ENCODE measurements at regions not wholly inside any gene's neighbourhood (a gene's known extent, or its start where the extent isn't known, plus 50 kb on each side); places are given as distances from the start of the nearest gene placed in this dataset.

DNA sequence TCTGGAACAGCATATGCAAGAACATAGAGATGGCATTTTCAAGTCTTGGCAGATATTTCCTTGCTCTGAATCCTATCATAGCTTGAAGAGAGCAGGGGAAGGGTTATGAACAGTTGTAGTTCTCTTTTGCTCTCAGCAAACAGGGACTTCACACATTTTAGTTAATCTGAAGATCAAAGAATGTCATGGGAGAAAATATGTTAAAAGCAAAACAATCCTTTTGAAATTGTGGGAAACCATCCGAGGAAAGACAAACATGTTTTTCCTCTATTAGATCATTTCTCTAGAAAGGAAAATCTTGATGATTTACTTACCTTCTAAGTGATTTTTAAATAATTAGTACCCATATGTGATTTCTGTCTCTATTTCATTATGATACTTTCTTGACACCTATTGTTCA lies 77.8 kb upstream of the DCBLD2 start:
- DNase-seq, result no peak

- no peak for DNase-seq
Measured at GRCh38 chr3:98978068-98978811, 76.7 kb upstream of the DCBLD2 start.

GRCh38 chr3:98977520-98977919 lies 76.0 kb upstream of the DCBLD2 start:
- no peak for DNase-seq

- no peak for DNase-seq
Measured at GRCh38 chr3:98974442-98974841, 72.9 kb upstream of the DCBLD2 start.

- DNase-seq, result no peak
Measured at GRCh38 chr3:98972720-98973119, 71.2 kb upstream of the DCBLD2 start.

GRCh38 chr3:98972155-98972554 lies 70.7 kb upstream of the DCBLD2 start:
- DNase-seq, result no peak

DNA sequence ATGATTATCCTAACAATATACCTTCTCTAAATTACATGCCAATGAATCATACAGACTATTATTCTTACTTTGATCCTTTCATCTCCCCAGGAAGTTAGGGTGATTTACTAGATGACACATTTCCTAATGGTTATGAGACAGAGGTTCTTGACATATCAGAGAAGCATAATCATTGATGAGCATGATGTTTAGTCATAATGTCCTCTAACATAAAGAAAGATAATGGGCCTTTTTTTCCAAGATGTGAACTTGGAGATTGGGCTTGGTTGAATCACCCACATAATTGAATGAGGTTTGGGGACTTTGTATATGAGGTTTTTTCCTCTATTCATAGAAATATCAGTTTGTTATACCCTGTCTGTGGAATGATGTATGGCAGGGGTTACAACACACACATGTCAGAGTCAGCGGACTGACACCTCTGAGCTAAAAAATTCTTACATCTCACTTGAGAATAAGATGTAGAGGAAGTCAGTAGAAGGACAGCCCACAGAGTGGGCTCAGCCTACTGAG lies 69.7 kb upstream of the DCBLD2 start:
- no peak for DNase-seq

DNA sequence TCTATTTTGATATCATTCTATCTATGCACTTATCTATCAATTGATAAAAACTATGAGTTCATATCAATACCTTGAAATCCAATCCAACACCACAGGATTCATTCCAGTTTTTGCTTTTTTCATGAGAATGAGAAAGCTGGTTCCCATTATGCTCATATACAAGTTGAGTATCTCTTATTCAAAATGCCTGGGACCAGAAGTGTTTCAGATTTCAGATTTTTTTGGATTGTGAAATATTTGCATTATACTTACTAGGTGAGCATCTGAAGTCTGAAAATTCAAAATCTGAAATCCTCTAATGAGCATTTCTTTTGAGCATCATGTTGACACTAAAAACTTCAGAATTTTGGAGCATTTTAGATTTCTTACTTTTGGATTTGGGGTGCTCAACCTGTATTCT lies 67.8 kb upstream of the DCBLD2 start:
- DNase-seq, result no peak

GRCh38 chr3:98968824-98969223 lies 67.3 kb upstream of the DCBLD2 start:
- DNase-seq, result no peak

- DNase-seq, result no peak
Measured at GRCh38 chr3:98968347-98968746, 66.9 kb upstream of the DCBLD2 start.

- DNase-seq, result no peak
Measured at GRCh38 chr3:98967758-98968157, 66.3 kb upstream of the DCBLD2 start.

DNA sequence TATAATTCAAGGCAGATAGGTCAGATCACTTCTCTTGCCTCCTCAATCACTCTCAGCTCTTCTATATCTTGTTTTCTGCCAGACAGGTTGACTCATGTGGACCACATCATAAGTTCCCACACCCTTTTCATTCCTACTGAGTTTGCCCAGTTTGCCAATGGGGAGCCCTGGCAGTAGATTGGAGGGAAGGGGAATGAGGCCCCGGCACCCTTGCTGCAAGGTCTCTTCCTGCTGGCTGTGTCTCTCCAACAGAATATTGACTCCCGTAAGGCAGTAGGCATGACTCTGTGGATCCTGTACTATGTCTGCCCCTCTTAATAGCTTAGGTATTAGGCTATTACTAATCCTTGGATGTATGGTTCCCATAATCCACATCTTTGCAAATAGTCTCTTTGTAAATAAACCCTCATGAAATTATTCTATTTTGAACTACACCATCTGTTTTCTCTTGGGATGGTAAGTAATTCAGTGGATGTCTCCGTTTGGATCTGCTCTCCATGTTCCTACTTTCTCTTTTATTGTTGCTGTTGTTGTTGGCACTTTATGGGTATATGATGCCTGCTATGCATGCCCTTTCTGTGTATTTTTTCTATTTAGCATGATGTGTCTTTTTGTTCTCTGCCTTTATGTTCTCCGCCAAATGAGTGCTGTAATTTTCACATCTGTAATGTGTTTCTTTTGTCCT lies 65.5 kb upstream of the DCBLD2 start:
- DNase-seq, result no peak

GRCh38 chr3:98966434-98966833 lies 64.9 kb upstream of the DCBLD2 start:
- no peak for DNase-seq

DNA sequence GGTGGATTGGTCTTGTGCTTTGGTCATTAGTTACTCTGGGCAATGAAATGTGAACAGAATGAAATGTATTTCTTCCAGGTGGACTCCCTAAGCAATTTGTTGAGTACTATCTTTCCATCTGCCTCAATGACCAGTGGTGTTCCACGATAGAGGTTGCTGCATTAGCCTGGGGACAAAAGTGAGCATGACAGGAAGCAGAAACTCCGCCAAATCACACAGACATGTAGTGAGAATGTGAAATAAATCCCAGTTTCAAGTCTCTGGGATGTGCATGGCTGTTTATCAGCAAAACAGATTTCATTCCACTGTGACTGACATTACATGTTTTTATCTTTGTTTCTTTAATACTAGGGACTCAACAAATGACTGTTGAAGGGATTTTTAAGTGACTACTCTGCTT lies 63.3 kb upstream of the DCBLD2 start:
- no peak for DNase-seq

DNA sequence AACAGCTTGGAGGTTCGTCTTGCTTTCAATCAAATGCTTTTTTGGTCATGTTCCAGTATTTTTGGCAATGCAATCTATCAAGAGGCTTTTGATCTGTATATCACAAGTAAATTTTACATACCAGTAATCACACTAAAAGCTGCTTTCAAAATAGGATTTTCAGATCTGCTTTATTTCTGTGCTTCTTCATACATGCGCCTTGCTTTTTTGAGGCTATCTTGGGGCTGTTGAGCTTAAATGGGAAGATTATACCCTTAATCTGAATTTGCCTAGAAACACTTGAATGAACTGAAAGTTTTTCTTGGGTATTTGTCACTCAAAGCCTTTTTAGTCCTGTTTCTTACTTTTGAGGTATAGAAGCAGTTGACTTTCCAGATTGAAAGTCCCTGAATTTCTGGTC lies 62.1 kb upstream of the DCBLD2 start:
- no peak for DNase-seq

DNA sequence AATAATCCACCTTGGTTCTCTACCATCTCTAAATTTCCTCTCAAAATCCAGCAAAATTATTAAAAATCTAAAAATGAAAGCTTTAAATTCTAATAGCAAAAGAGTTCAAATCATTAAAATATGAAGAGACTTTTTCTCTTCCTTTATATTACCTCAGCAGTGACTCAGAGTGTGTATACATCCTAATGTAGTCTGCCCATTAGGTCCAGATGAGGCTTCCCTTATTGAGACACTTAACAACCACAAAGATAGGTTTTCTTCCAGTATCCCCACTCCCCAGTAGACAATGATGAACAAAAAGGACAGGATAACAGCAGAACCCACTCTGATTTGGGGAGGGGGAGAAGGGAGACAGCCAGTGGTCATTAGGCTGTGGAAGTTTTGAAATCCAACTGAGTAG lies 61.5 kb upstream of the DCBLD2 start:
- no peak for DNase-seq

DNA sequence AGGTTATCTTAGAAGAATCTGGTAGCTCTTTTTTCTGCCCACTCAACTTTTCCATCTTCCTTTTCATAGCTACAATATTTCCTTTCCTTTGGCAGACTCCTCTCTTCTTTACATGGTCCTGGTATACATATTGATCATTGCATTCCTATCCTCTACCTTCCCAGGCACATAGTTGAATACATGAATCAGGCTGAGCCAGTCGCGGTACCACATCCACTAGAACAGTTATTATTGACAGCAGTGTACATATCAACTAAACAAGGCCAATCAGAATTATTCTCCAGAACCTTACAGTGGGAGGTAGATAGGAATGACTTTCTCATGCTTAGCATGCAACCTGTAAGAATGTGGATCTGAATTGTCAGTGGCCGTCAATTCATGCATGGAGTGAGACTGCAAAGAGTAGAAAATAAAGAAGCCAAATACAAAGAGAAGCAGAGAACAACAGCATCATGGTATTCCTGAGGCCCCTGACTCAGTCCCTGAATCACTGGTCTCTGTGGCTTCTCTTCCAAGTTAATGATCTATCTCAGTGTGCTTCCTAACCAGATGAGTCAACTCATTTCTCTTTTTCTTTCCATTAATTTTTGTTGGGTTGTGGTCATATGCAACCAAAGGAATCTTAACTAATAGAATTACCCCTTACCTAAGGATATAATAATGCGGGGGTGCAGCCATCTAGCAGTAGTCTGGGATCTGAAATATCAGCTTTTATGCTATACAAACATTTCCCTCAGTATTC lies 60.9 kb upstream of the DCBLD2 start:
- DNase-seq, result no peak

- no peak for DNase-seq
Measured at GRCh38 chr3:98961161-98962155, 60.0 kb upstream of the DCBLD2 start.

DNA sequence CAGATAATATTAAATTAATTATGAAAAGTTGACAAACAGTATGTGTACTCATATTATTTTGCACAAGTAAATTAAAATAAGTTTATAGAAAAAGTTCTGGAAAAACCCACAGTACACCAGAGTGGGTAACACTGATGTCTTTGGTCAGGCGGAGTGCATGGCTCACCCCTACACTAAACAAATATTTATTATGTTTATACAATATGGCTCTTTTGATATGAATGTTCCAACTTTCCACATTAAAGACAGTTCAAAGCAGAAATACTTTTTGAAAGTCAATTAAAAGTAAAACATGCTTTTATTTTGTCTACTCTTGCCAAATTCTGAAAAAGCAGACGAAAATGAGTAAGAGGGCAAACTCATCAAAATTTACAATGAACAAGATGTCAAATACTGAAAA lies 56.2 kb upstream of the DCBLD2 start:
- no peak for DNase-seq

- no peak for DNase-seq
Measured at GRCh38 chr3:98956008-98956407, 54.5 kb upstream of the DCBLD2 start.

DNA sequence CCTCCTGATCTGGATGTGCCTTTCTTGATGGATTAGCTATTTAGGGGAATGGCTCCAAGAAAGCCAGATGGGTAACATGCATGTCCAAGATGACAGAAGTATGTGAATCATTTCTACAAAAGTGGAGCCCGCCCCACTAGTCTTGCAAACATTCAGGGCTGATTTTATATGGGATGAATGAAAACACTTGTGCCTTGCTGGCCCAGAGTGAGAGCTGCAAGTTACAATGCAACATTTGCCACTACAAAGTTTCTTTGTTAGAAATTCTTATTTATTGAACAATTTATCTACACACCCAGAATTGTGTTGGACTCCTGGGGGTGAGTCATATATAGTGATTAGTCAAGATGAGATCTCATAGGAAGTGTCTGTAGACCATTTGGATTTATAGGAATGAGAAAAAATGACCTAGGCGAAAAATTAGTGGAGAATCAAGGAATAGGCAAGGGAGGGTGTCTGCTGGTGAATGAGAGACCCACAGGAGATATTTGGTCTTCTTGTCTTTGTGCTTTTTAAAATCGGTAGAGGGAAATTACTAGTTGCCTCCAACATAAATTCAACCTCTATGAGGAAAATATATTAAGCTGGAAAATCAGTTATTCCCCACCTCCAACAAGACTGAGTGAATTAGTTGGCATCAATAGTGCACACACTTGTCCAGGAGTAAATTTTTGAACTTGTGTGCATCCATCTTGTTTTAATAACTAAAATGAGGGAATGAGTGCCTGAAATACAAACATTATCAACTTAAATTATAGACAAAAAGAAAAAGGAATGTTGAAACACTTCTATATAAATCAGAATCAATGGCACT lies 53.5 kb upstream of the DCBLD2 start:
- DNase-seq, result no peak

- no peak for DNase-seq
Measured at GRCh38 chr3:98954242-98954641, 52.7 kb upstream of the DCBLD2 start.

Measured in DMS79 treated with DMSO at 0.1 percent for 48 hours (cell line).